ENCODE measurements at regions not wholly inside any gene's neighbourhood (a gene's known extent, or its start where the extent isn't known, plus 50 kb on each side); places are given as distances from the start of the nearest gene placed in this dataset.

GRCh38 chr10:120646738-120647456 is 189.9 kb downstream of the PLPP4 start:
- TF ChIP-seq CTCF (IDR thresholded peaks at IDR 0.05) (no peak), POLR2A (IDR thresholded peaks at IDR 0.05) (no peak)

All from esophagus squamous epithelium (tissue), 4 donors.